EL (cell line): ENCODE measurements at regions not wholly inside any gene's neighbourhood (a gene's known extent, or its start where the extent isn't known, plus 50 kb on each side); places are given as distances from the start of the nearest gene placed in this dataset.
A peak's percentile ranks its signal among the peaks of the same experiment; 100 is the strongest.
"Not testable (repeated sequence)": the region's sequence is repeated elsewhere in the genome, so short reads cannot be mapped to it uniquely, and the experiment has no call there.

Experiments
- DNase-seq: peaks from one replicate; pipeline ENCODE4 v3.0.0-alpha.2; 2016

- DNase-seq = no peak
Observed at GRCh38 chr4:186775902-186776301, 52.2 kb upstream of the FAT1 start.

- no peak for DNase-seq
Observed at GRCh38 chr4:186778134-186778533, 54.5 kb upstream of the FAT1 start.

GRCh38 chr4:186780291-186781031 lies 56.8 kb upstream of the FAT1 start:
- no peak for DNase-seq

GRCh38 chr4:186781032-186781917 lies 57.6 kb upstream of the FAT1 start:
- peak; percentile 71 for DNase-seq

- DNase-seq = no peak
Observed at GRCh38 chr4:186782302-186782701, 58.6 kb upstream of the FAT1 start.

GRCh38 chr4:186787536-186787935 lies 63.9 kb upstream of the FAT1 start:
- DNase-seq = no peak

- DNase-seq = peak; percentile 8
Observed at GRCh38 chr4:186789651-186790050, 66.0 kb upstream of the FAT1 start.

GRCh38 chr4:186790630-186791029 lies 67.0 kb upstream of the FAT1 start:
- peak; percentile 30 for DNase-seq

GRCh38 chr4:186792728-186793366 lies 69.2 kb upstream of the FAT1 start:
- peak; percentile 12 for DNase-seq

- DNase-seq = no peak
Observed at GRCh38 chr4:186798951-186799659, 75.4 kb upstream of the FAT1 start.

- no peak for DNase-seq
Observed at GRCh38 chr4:186805020-186805820, 81.6 kb upstream of the FAT1 start.

GRCh38 chr4:186805917-186806316 lies 82.3 kb upstream of the FAT1 start:
- DNase-seq = not testable (repeated sequence)

- DNase-seq = no peak
Observed at GRCh38 chr4:186806679-186807421, 83.2 kb upstream of the FAT1 start.

GRCh38 chr4:186807808-186808629 lies 84.4 kb upstream of the FAT1 start:
- DNase-seq = peak; percentile 30

- peak; percentile 79 for DNase-seq
Observed at GRCh38 chr4:186808630-186809018, 85.0 kb upstream of the FAT1 start.

- no peak for DNase-seq
Observed at GRCh38 chr4:186809070-186809469, 85.4 kb upstream of the FAT1 start.

GRCh38 chr4:186810613-186811150 lies 87.0 kb upstream of the FAT1 start:
- no peak for DNase-seq

GRCh38 chr4:186812592-186812991 lies 88.9 kb upstream of the FAT1 start:
- DNase-seq = no peak

GRCh38 chr4:186813377-186814068 lies 89.9 kb upstream of the FAT1 start:
- no peak for DNase-seq
